IMR-90 (cell line): ENCODE measurements at regions not wholly inside any gene's neighbourhood (a gene's known extent, or its start where the extent isn't known, plus 50 kb on each side); places are given as distances from the start of the nearest gene placed in this dataset.

ENCODE experiments used
- ATAC-seq: fragments of 200-7000 bp; cut with Tn5 transposase; 2 replicates; pipeline ENCODE4 v1.9.1; 2020; ENCODE audit warnings: low read depth, mild to moderate bottlenecking, moderate library complexity
- BruUV-seq: library from RNA; stranded (reverse); fragments of 400-500 nt; replicated peaks from 2 replicates; lab custom pipeline; 2021; lab: Mats Ljungman, UMichigan
- CTCF ChIA-PET: fragments of 300-600 bp; formaldehyde crosslinking; extraction: SDS; loops from one replicate; lab custom pipeline; 2021; ENCODE audit warnings: antibody characterized with exemption; lab: Yijun Ruan, JAX
- POLR2A ChIA-PET: fragments of 300-600 bp; sonication (Branson Sonifier 250); formaldehyde crosslinking; loops from one replicate; lab custom pipeline; 2022; ENCODE audit warnings: antibody characterized with exemption; ENCODE audit not compliant: unreplicated experiment; lab: Charles Lee
- DNase-seq: peaks from one replicate; pipeline ENCODE4 v3.0.0; 2013
- H2AFZ ChIP-seq: replicated peaks from 2 replicates; pipeline ENCODE3; 2013; ENCODE audit warnings: low read length, mild to moderate bottlenecking; ENCODE audit not compliant: poor library complexity
- H2AK5ac ChIP-seq: 2 replicates; pipeline ENCODE4 v1.6.1; 2013; ENCODE audit warnings: low read depth, low read length, inconsistent platforms
- H2AK9ac ChIP-seq: replicated peaks from 2 replicates; pipeline ENCODE3; 2013; ENCODE audit warnings: mild to moderate bottlenecking, low read depth, low read length, moderate library complexity; ENCODE audit not compliant: poor library complexity
- H2BK120ac ChIP-seq: 2 replicates; pipeline ENCODE4 v1.6.1; 2013; ENCODE audit warnings: low read depth, low read length, inconsistent platforms
- H2BK15ac ChIP-seq: 3 replicates; pipeline ENCODE4 v1.6.1; 2013; ENCODE audit warnings: low read depth, low read length, inconsistent platforms
- H2BK20ac ChIP-seq: 2 replicates; pipeline ENCODE4 v1.6.1; 2013; ENCODE audit warnings: low read depth, mild to moderate bottlenecking, inconsistent platforms, low read length, moderate library complexity
- H2BK5ac ChIP-seq: 2 replicates; pipeline ENCODE4 v1.6.1; 2013; ENCODE audit warnings: mild to moderate bottlenecking, low read depth, low read length, inconsistent platforms; ENCODE audit not compliant: poor library complexity, severe bottlenecking
- H3K14ac ChIP-seq: replicated peaks from 2 replicates; pipeline ENCODE4 v1.6.1; 2013; ENCODE audit warnings: low read depth, low read length, inconsistent platforms
- H3K18ac ChIP-seq: 2 replicates; pipeline ENCODE4 v1.6.1; 2013; ENCODE audit warnings: low read depth, low read length, control low read depth
- H3K23ac ChIP-seq: 2 replicates; pipeline ENCODE4 v1.6.1; 2013; ENCODE audit warnings: low read depth, low read length, inconsistent platforms
- H3K27ac ChIP-seq: 2 replicates; pipeline ENCODE4 v1.5.1; 2013; ENCODE audit warnings: mild to moderate bottlenecking, control low read depth, low read length; ENCODE audit not compliant: insufficient read depth
- H3K27me3 ChIP-seq: 2 replicates; pipeline ENCODE4 v1.6.1; 2013; ENCODE audit warnings: low read length; ENCODE audit not compliant: control insufficient read depth, insufficient read depth
- H3K36me3 ChIP-seq: 2 replicates; pipeline ENCODE4 v1.6.1; 2013; ENCODE audit warnings: low read length, mixed read lengths; ENCODE audit not compliant: control insufficient read depth, insufficient read depth
- H3K4ac ChIP-seq: 2 replicates; pipeline ENCODE4 v1.6.1; 2013; ENCODE audit warnings: low read depth, low read length, inconsistent platforms
- H3K4me1 ChIP-seq: 2 replicates; pipeline ENCODE4 v1.6.1; 2013; ENCODE audit warnings: low read length, mixed read lengths; ENCODE audit not compliant: control insufficient read depth, insufficient read depth
- H3K4me2 ChIP-seq: 2 replicates; pipeline ENCODE4 v1.6.1; 2013; ENCODE audit warnings: low read depth, mild to moderate bottlenecking, control low read depth, low read length, moderate library complexity
- H3K4me3 ChIP-seq: 2 replicates; pipeline ENCODE4 v1.5.1; 2013; ENCODE audit warnings: low read depth, mild to moderate bottlenecking, control low read depth, low read length, moderate library complexity; ENCODE audit not compliant: insufficient read depth
- H3K56ac ChIP-seq: 2 replicates; pipeline ENCODE4 v1.6.1; 2013; ENCODE audit warnings: low read length, inconsistent platforms; ENCODE audit not compliant: insufficient read depth; ENCODE audit errors: extremely low read depth
- H3K79me1 ChIP-seq, 2 experiments: 2 replicates each; pipeline ENCODE4 v1.6.1; 2013; ENCODE audit warnings: low read length in 2 of 2, inconsistent platforms in 1 of 2, low read depth in 1 of 2
- H3K9ac ChIP-seq: 2 replicates; pipeline ENCODE4 v1.6.1; 2013; ENCODE audit warnings: low read depth, low read length, control low read depth
- H3K9me1 ChIP-seq: 2 replicates; pipeline ENCODE4 v1.6.1; 2013; ENCODE audit warnings: low read length, inconsistent platforms; ENCODE audit not compliant: insufficient read depth
- H3K9me3 ChIP-seq: 2 replicates; pipeline ENCODE4 v1.6.1; 2013; ENCODE audit warnings: low read length; ENCODE audit not compliant: control insufficient read depth, insufficient read depth
- H4K20me1 ChIP-seq: 2 replicates; pipeline ENCODE4 v1.6.1; 2013; ENCODE audit warnings: low read length, inconsistent platforms; ENCODE audit not compliant: insufficient read depth
- H4K5ac ChIP-seq: 2 replicates; pipeline ENCODE4 v1.6.1; 2013; ENCODE audit warnings: mild to moderate bottlenecking, low read depth, low read length, control low read depth
- H4K8ac ChIP-seq, 2 experiments: 2 replicates each; pipeline ENCODE4 v1.6.1; 2013; ENCODE audit warnings: low read depth in 2 of 2, low read length in 2 of 2, control low read depth in 1 of 2, inconsistent platforms in 1 of 2
- H4K91ac ChIP-seq: 2 replicates; pipeline ENCODE4 v1.6.1; 2013; ENCODE audit warnings: low read depth, low read length, inconsistent platforms; ENCODE audit not compliant: insufficient read depth
- BHLHE40 ChIP-seq: fragments of 150-350 bp; IDR thresholded peaks from 2 replicates; pipeline ENCODE4 v1.6.1; 2016; ENCODE audit warnings: mild to moderate bottlenecking, low read depth, low read length
- CEBPB ChIP-seq: IDR thresholded peaks from 2 replicates; pipeline ENCODE4 v1.6.1; 2012; ENCODE audit warnings: low read depth, low read length, improper control_type of control experiment
- CHD1 ChIP-seq: IDR thresholded peaks from 2 replicates; pipeline ENCODE4 v1.6.1; 2012; ENCODE audit warnings: low read depth, low read length, improper control_type of control experiment
- CTCF ChIP-seq: conservative IDR thresholded peaks from 2 replicates; pipeline ENCODE4 v1.5.1; 2012; ENCODE audit warnings: mild to moderate bottlenecking, low read depth, low read length, improper control_type of control experiment
- ELK1 ChIP-seq: fragments of 150-350 bp; IDR thresholded peaks from 2 replicates; pipeline ENCODE4 v1.6.1; 2016; ENCODE audit warnings: low read depth, mild to moderate bottlenecking, low read length, moderate library complexity, borderline replicate concordance
- FOS ChIP-seq: fragments of 150-350 bp; IDR thresholded peaks from 2 replicates; pipeline ENCODE4 v1.6.1; 2016; ENCODE audit warnings: low read depth, low read length
- MAFK ChIP-seq: IDR thresholded peaks from 2 replicates; pipeline ENCODE4 v1.6.1; 2012; ENCODE audit warnings: low read depth, low read length, improper control_type of control experiment
- MAZ ChIP-seq: IDR thresholded peaks from 2 replicates; pipeline ENCODE4 v1.6.1; 2012; ENCODE audit warnings: low read depth, mild to moderate bottlenecking, low read length, improper control_type of control experiment, moderate library complexity, borderline replicate concordance
- MXI1 ChIP-seq: IDR thresholded peaks from 2 replicates; pipeline ENCODE4 v1.6.1; 2012; ENCODE audit warnings: low read depth, mild to moderate bottlenecking, low read length, moderate library complexity, borderline replicate concordance
- NFE2L2 ChIP-seq: fragments of 150-350 bp; IDR thresholded peaks from 2 replicates; pipeline ENCODE4 v1.6.1; 2016; ENCODE audit warnings: low read depth, mild to moderate bottlenecking, low read length
- POLR2A ChIP-seq: IDR thresholded peaks from 2 replicates; pipeline ENCODE4 v1.6.1; 2012; ENCODE audit warnings: mild to moderate bottlenecking, low read depth, low read length
- RAD21 ChIP-seq: IDR thresholded peaks from 2 replicates; pipeline ENCODE4 v1.6.1; 2012; ENCODE audit warnings: low read length, improper control_type of control experiment
- RCOR1 ChIP-seq: IDR thresholded peaks from 2 replicates; pipeline ENCODE4 v1.6.1; 2012; ENCODE audit warnings: mild to moderate bottlenecking, low read length, improper control_type of control experiment; ENCODE audit not compliant: insufficient replicate concordance
- RFX5 ChIP-seq: IDR thresholded peaks from 2 replicates; pipeline ENCODE4 v1.8.0; 2012; ENCODE audit warnings: low read depth, mild to moderate bottlenecking, low read length, moderate library complexity
- SMC3 ChIP-seq: fragments of 150-350 bp; IDR thresholded peaks from 2 replicates; pipeline ENCODE4 v1.6.1; 2016; ENCODE audit warnings: low read depth, mild to moderate bottlenecking, antibody characterized with exemption, low read length, moderate library complexity
- USF2 ChIP-seq: fragments of 150-350 bp; IDR thresholded peaks from 2 replicates; pipeline ENCODE4 v1.6.1; 2017; ENCODE audit warnings: mild to moderate bottlenecking, antibody characterized with exemption, low read length, low read depth
- dilution Hi-C: fragments of 300-500 bp; cut with HindIII; formaldehyde crosslinking; loops from one replicate; pipeline ENCODE4 v1.14.3; 2018; ENCODE audit warnings: low sequenced_read_pairs; ENCODE audit not compliant: unreplicated experiment
- in situ Hi-C: fragments of 300-500 bp; cut with MboI; formaldehyde crosslinking; loops from 3 replicates; pipeline ENCODE4 v1.14.3; 2019; ENCODE audit warnings: low sequenced_read_pairs, inconsistent platforms, mixed read lengths
- intact Hi-C: fragments of 100-400 bp; cut with micrococcal nuclease; formaldehyde crosslinking; loops from 2 replicates; pipeline ENCODE4 v1.10.0; 2022

GRCh38 chr4:135177321-135177720, 975.7 kb upstream of the PABPC4L start:
- in situ Hi-C loops (no loop called here), dilution Hi-C loops (no loop called here), intact Hi-C loops (no loop called here)
- H3K4me3 ChIP-seq, result no peak overlapping the region
- no peak overlapping the region for H4K8ac ChIP-seq
- no peaks in the 10 kb centered on the region for H3K36me3 ChIP-seq
- H3K9me3 ChIP-seq, result no peaks in the 10 kb centered on the region
- H2BK15ac ChIP-seq, result no peak overlapping the region
- no peak for TF ChIP-seq FOS
- no peak for TF ChIP-seq CTCF
- TF ChIP-seq CEBPB, result no peak
- no peak for TF ChIP-seq MXI1
- no peak for TF ChIP-seq BHLHE40
- no peak for TF ChIP-seq POLR2A
- TF ChIP-seq RFX5, result no peak
- TF ChIP-seq RCOR1, result no peak
- no peak for TF ChIP-seq NFE2L2
- TF ChIP-seq SMC3, result no peak
- TF ChIP-seq USF2, result no peak
- TF ChIP-seq ELK1, result no peak
- no peak for TF ChIP-seq MAZ
- no peak for TF ChIP-seq RAD21
- TF ChIP-seq CHD1, result no peak
- TF ChIP-seq MAFK, result no peak
- no peaks in the 10 kb centered on the region for H3K79me1 ChIP-seq
- H4K5ac ChIP-seq, result no peak overlapping the region
- H2BK120ac ChIP-seq, result no peak overlapping the region
- H3K27me3 ChIP-seq, result no peaks in the 10 kb centered on the region
- H3K14ac ChIP-seq, result no peak overlapping the region
- H3K18ac ChIP-seq, result no peak overlapping the region
- no peak overlapping the region for H3K27ac ChIP-seq
- H3K23ac ChIP-seq, result no peak overlapping the region
- H4K91ac ChIP-seq, result no peak overlapping the region
- H2AFZ ChIP-seq, result no peak overlapping the region
- H3K9me1 ChIP-seq, result no peaks in the 10 kb centered on the region
- H3K4ac ChIP-seq, result no peak overlapping the region
- ATAC-seq, result peak; percentile 54
- no peaks in the 10 kb centered on the region for H3K4me1 ChIP-seq
- H2AK5ac ChIP-seq, result no peak overlapping the region
- POLR2A ChIA-PET, result no interaction called here
- CTCF ChIA-PET, result no interaction called here
- no peak overlapping the region for H2BK20ac ChIP-seq
- H3K4me2 ChIP-seq, result no peak overlapping the region
- no peak overlapping the region for H2BK5ac ChIP-seq
- no peaks in the 10 kb centered on the region for H4K20me1 ChIP-seq
- peak; percentile 9 for DNase-seq
- H3K56ac ChIP-seq, result no peak overlapping the region
- BruUV-seq, result no TSS peak
- no peak overlapping the region for H3K9ac ChIP-seq
- no peak overlapping the region for H2AK9ac ChIP-seq
